PFSK-1 (cell line): ENCODE measurements at regions not wholly inside any gene's neighbourhood (a gene's known extent, or its start where the extent isn't known, plus 50 kb on each side); places are given as distances from the start of the nearest gene placed in this dataset.

ENCODE experiments used
- FOXP2 ChIP-seq: optimal IDR thresholded peaks from 2 replicates; pipeline ENCODE3; 2011; ENCODE audit warnings: borderline replicate concordance, control low read depth, inconsistent platforms; ENCODE audit not compliant: insufficient read depth; ENCODE audit errors: extremely low read length, extremely low read depth
- POLR2AphosphoS5 ChIP-seq: IDR thresholded peaks from 2 replicates; pipeline ENCODE4 v1.6.1; 2012; ENCODE audit warnings: low read depth, mild to moderate bottlenecking, control low read depth, low read length, moderate library complexity
- SIN3A ChIP-seq: IDR thresholded peaks from 2 replicates; pipeline ENCODE4 v1.6.1; 2012; ENCODE audit warnings: mild to moderate bottlenecking, low read length, moderate library complexity, borderline replicate concordance; ENCODE audit not compliant: insufficient read depth
- TAF1 ChIP-seq: IDR thresholded peaks from 2 replicates; pipeline ENCODE4 v1.6.1; 2012; ENCODE audit warnings: low read length, control low read depth, borderline replicate concordance; ENCODE audit not compliant: insufficient read depth

DNA sequence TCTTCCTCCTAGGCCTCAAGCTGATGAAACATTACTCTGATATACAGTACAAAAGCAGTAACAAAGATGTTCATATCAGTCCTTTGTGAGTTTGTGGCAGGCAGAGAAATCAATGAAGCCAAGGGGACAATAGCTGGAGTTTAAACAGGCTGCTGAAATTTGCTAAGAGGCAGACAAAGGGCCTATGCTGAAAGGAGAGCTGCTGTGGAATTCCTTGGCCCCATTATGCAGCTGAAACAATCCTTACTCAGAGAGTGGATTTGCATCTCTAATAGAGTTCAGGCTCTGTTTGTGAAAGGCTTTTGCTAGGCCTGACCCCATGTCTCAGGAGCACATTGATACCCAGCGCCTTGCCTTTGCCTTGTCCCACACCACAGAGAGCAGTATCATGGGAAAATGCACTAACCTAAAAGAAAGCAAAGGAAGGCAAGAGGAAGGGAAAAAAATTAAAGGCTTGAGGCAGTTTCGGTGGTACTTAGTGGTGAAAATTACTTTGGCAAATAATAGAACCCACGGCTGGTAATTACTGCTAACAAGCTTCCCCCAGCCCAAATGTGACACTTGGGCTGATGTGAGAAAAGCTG, 195.0 kb upstream of the EPHA3 start:
- TF ChIP-seq FOXP2 (no peak), POLR2AphosphoS5 (no peak), TAF1 (no peak), SIN3A (no peak)
